Dermis blood vessel endothelial cell (primary cell): ENCODE measurements at regions not wholly inside any gene's neighbourhood (a gene's known extent, or its start where the extent isn't known, plus 50 kb on each side); places are given as distances from the start of the nearest gene placed in this dataset.

ENCODE experiments used
- DNase-seq: peaks from one replicate; pipeline ENCODE4 v3.0.0; 2010

- peak; percentile 53 for DNase-seq
Measured at GRCh38 chr5:61263561-61264272, 68.3 kb upstream of the ZSWIM6 start.

DNA sequence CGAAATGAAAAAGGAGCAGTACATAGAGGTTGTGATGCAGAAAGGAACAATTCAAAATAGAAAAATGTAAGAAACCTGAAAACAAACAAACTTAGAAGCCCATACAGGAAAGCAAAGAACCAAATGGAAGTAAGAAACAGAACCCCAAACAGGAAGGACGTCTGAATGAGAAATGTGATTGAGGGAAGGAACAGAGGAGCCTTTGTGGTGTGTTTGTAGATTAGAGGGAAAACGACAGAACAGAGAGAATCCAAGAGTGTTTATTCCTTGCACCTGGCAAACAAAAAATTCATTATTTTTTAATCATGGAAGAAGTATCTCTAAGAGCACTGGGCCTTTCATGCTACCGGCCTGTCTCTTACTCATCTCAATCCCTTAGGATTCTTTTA lies 67.8 kb upstream of the ZSWIM6 start:
- no peak for DNase-seq

DNA sequence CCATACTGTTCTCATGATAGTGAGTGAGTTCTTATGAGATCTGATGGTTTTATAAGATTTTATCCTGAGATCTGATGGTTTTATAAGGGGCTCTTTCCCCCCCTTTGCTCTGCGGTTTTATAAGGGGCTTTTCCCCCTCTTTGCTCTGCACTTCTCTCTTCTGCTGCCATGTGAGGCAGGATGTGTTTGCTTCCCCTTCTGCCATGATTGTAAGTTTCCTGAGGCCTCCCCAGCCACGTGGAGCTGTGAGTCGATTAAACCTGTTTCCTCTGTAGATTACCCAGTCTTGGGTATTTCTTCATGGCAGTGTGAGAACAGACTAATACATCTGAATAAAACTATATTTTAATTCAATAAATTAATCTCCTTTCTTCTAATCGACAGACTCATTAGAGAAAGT lies 64.9 kb upstream of the ZSWIM6 start:
- DNase-seq = no peak

GRCh38 chr5:61268871-61269270 lies 63.2 kb upstream of the ZSWIM6 start:
- DNase-seq = no peak

- peak; percentile 14 for DNase-seq
Measured at GRCh38 chr5:61270510-61271165, 61.4 kb upstream of the ZSWIM6 start.

GRCh38 chr5:61272688-61273087 lies 59.4 kb upstream of the ZSWIM6 start:
- no peak for DNase-seq

DNA sequence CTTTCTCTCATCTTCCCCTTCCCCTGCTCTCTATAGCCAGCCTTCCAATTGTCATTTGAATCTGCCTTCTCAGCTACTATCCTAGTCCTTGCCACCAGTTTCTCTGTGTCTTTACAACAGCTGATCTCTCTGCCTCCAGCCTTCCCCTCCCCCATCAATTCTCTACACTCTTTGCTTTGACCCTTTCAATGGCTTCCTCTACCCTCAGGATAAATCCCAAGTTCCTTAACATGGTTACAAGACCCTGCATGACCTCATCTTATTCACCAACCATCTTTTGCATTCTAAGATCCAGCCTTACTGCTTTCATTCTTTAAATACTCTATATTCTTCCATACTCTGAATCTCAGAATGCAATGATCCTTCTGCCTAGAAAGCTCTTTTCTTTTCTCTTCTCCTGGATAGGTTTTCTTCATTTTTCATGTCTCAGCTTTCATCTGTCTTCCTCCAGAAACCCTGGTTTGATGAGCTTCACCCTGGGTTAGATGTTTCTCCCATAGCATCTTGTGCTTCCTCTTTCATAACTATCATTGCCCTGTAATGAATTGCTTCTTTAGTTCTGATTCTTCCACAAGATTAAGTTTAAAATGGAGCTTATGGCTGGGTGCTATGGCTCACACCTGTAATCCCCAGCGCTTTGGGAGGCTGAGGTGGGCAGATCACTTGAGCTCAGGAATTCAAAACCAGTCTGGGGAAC lies 58.6 kb upstream of the ZSWIM6 start:
- DNase-seq = no peak

- DNase-seq = no peak
Measured at GRCh38 chr5:61274511-61274911, 57.5 kb upstream of the ZSWIM6 start.

DNA sequence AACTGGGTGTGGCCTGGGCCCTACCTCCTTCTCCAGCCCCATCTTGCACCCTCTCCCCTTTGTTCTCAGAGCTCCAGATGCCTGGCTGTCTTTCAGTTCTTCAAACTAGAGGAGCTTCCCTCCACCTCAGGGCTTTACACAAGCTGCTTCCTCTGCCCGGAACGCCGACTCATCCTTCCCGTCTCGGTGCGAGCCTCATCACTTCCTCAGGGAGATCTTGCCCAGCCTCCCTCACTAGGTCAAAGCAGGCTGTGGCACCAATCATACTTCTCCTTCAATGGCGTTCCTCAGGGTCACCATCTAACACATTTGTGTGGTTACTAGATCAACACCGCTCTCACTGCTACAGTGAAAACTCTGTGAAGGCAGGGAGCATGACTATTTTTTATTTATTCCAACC lies 56.2 kb upstream of the ZSWIM6 start:
- peak; percentile 83 for DNase-seq

DNA sequence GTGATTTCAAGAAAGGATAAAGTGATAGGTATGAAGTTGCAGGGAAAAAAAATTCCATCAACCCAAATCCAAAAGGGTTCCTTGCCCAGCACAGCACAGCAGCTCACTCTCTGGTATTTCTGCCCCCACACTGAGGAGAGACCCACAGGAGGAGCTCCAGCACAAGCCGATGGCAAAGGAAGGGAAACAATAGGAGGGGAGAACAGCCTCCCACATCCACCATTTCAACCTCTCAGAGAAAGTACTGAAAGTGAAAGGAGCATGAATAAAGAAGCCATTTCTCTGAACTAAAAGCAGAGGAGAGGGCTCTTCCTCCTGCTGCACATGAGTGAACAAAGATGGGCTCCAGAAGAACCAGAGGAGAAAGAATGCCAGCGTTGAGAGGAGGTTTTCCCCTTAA lies 54.9 kb upstream of the ZSWIM6 start:
- peak; percentile 85 for DNase-seq

DNA sequence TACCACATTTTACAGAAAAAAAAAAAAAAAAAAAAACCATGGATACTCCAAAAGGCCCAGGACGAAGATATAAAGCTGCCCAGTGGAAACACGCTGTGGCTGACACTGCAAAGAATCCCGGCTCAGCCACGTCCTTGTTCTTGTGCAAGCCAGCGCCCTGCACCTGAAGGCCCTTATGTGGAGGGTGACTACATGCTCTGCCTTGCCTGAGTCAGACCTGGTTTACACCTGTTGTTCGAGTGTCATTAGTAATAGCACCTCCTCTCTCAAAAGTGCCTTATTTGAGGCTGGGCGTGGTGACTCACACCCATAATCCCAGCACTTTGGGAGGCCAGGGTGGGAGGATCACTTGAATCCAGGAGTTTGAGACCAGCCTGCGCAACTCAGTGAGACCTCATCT lies 54.3 kb upstream of the ZSWIM6 start:
- no peak for DNase-seq

DNA sequence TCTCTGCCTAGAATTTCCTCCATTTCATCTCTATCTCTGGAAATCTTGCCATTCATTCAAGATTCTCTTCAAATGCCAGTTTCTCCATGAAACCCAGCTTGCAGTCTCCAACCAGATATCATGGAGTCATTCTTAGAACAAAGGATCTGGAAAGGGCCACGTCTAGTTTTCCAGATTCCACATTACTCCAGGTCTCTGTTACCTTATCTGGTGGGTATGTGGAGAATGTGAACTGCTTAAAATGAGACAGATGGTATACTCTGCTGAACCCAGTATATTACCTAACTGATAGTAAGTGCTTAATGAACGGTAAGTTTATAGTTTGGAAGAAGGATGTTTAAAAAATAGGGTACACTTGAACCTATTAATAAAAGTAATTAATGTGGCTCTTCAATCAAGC lies 52.3 kb upstream of the ZSWIM6 start:
- no peak for DNase-seq

DNA sequence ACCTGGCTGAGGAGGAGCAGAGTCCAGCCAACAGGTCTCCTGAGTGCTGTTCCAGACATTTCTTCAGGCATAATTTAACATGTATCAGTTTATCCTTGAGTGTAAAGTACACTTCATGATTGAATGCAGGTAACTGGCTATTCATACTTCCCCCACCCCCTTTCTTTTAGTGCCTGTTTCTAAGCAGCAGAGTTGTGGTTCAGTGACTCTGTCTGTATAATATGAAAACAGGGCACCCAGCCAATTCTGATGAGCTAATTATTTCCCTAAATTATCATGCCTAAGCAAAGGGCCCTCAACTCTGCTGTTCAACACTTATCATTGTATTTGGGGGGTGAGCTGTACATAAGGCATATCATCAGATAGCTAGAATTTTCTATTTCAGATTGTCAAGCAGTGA lies 51.9 kb upstream of the ZSWIM6 start:
- DNase-seq = peak; percentile 91

GRCh38 chr5:61280761-61281427 lies 51.2 kb upstream of the ZSWIM6 start:
- DNase-seq = peak; percentile 62

GRCh38 chr5:61281686-61282085 lies 50.4 kb upstream of the ZSWIM6 start:
- no peak for DNase-seq
